ENCODE measurements at regions not wholly inside any gene's neighbourhood (a gene's known extent, or its start where the extent isn't known, plus 50 kb on each side); places are given as distances from the start of the nearest gene placed in this dataset.
"Not testable (repeated sequence)": the region's sequence is repeated elsewhere in the genome, so short reads cannot be mapped to it uniquely, and the experiment has no call there.

GRCh38 chr7:109611656-109612055, 1042.0 kb downstream of the DNAJB9 start:
- Histone ChIP-seq H3K4me3 (replicated peaks in 1 of 3) (no peak overlapping the region), H3K4me1 (no peaks in the 10 kb centered on the region), H3K36me3 (no peaks in the 10 kb centered on the region), H3K27me3 (no peaks in the 10 kb centered on the region), H3K9me3 (no peaks in the 10 kb centered on the region), H3K27ac (no peak overlapping the region)
- intact Hi-C loops (cut with DNase I): no loop called here
- DNase-seq: no peak
- no peak for TF ChIP-seq POLR2A (IDR thresholded peaks at IDR 0.05)
- TF ChIP-seq, protein P1, sequence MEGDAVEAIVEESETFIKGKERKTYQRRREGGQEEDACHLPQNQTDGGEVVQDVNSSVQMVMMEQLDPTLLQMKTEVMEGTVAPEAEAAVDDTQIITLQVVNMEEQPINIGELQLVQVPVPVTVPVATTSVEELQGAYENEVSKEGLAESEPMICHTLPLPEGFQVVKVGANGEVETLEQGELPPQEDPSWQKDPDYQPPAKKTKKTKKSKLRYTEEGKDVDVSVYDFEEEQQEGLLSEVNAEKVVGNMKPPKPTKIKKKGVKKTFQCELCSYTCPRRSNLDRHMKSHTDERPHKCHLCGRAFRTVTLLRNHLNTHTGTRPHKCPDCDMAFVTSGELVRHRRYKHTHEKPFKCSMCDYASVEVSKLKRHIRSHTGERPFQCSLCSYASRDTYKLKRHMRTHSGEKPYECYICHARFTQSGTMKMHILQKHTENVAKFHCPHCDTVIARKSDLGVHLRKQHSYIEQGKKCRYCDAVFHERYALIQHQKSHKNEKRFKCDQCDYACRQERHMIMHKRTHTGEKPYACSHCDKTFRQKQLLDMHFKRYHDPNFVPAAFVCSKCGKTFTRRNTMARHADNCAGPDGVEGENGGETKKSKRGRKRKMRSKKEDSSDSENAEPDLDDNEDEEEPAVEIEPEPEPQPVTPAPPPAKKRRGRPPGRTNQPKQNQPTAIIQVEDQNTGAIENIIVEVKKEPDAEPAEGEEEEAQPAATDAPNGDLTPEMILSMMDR (IDR thresholded peaks at IDR 0.05): no peak
- 90 to 98% methylated on average over 1 of the region's 1 CpG for WGBS, 2 donors

- no peak for TF ChIP-seq POLR2A (IDR thresholded peaks at IDR 0.05)
- TF ChIP-seq, protein P1 (IDR thresholded peaks at IDR 0.05): no peak
- DNase-seq: no peak
- H3K9me3 ChIP-seq: no peaks in the 10 kb centered on the region
- intact Hi-C loops (cut with DNase I): no loop called here
- H3K36me3 ChIP-seq: no peaks in the 10 kb centered on the region
- H3K27ac ChIP-seq: no peak overlapping the region
- WGBS, 2 donors: 96 to 97% methylated on average over 3 of the region's 3 CpGs
- no peak overlapping the region for H3K4me3 ChIP-seq (replicated peaks in 1 of 3)
- H3K4me1 ChIP-seq: no peaks in the 10 kb centered on the region
- H3K27me3 ChIP-seq: no peaks in the 10 kb centered on the region
These were observed 1046.9 kb downstream of the DNAJB9 start for GRCh38 chr7:109616551-109617069.

DNA sequence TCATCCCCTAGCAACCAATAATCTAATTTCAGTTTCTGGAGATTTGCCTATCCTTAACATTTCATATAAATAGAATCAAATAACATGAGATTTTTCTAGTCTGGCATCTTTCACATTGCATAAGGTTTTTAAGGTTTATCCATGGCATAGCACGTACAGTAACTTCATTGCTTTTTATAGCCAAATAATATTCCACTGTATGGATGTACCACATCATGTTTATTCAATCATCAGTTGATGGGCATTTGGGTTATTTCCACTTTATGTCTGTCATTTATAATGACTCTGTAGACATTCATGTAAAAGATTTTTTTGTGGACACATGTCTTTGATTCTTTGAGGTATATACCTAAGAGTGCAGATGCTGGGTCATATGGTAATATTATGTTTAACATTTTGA, 1052.6 kb downstream of the DNAJB9 start:
- Histone ChIP-seq H3K36me3 (no peaks in the 10 kb centered on the region), H3K4me3 (replicated peaks in 1 of 3) (no peak overlapping the region), H3K27ac (no peak overlapping the region), H3K9me3 (no peaks in the 10 kb centered on the region), H3K4me1 (no peaks in the 10 kb centered on the region), H3K27me3 (no peaks in the 10 kb centered on the region)
- TF ChIP-seq, protein P1 (IDR thresholded peaks at IDR 0.05): no peak
- TF ChIP-seq POLR2A (IDR thresholded peaks at IDR 0.05): no peak
- no peak for DNase-seq
- 81 to 100% methylated on average over 1 of the region's 1 CpG for WGBS, 2 donors
- intact Hi-C loops (cut with DNase I): no loop called here

DNA sequence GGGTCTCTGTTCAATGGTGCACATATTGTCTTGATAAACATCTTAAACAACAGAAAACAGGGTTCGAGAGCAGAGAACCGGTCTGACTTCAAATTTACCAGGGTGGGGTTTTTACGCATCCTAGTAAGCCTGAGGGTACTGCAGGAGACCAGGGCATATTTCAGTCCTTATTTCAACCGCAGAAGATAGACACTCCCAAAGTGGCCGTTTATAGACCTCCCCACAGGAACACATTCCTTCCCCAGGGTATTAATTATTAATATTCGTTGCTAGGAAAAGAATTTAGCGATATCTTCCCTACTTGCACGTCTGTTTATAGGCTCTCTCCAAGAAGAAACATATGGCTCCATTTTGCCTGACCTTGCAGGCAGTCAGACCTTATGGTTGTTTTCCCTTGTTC, 1063.2 kb downstream of the DNAJB9 start:
- H3K27me3 ChIP-seq; H3K4me3 ChIP-seq (replicated peaks in 1 of 3); H3K9me3 ChIP-seq; H3K27ac ChIP-seq; H3K36me3 ChIP-seq; DNase-seq; intact Hi-C loops (cut with DNase I): not testable (repeated sequence)
- H3K4me1 ChIP-seq: peaks cover 4 to 11% of the 10 kb centered on the region in 2 donors
- WGBS, 2 donors: 82 to 84% methylated on average over 8 of the region's 8 CpGs

DNA sequence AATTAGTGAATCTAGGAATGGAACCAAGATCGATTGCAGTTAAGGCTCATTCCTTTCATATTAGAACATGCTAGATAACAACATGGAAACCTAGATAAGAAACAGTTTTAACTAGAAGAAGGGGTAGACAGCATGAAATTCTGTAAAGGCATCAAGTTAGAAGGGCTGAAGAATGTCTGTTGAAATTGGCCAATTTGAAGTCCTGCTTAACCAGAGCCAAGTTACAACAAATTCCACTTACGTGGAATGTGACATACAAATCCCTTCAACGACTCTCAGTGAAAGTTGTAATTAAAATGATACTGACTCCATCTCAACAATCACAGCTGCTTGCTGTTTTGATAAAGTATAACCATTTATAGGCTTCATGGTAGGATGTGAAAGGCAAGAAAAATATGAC, 1065.7 kb downstream of the DNAJB9 start:
- Histone ChIP-seq H3K36me3 (no peaks in the 10 kb centered on the region), H3K9me3 (no peaks in the 10 kb centered on the region), H3K4me1 (peaks cover 4 to 11% of the 10 kb centered on the region in 2 donors), H3K27me3 (no peaks in the 10 kb centered on the region), H3K4me3 (replicated peaks in 1 of 3) (no peak overlapping the region), H3K27ac (no peak overlapping the region)
- DNase-seq: no peak
- 36 to 37% methylated on average over 3 of the region's 3 CpGs for WGBS, 2 donors
- intact Hi-C loops (cut with DNase I): no loop called here
- no peak for TF ChIP-seq POLR2A (IDR thresholded peaks at IDR 0.05)
- TF ChIP-seq, protein P1 (IDR thresholded peaks at IDR 0.05): no peak

Measured in thyroid gland (tissue), 4 donors.